ENCODE measurements at regions not wholly inside any gene's neighbourhood (a gene's known extent, or its start where the extent isn't known, plus 50 kb on each side); places are given as distances from the start of the nearest gene placed in this dataset.

DNA sequence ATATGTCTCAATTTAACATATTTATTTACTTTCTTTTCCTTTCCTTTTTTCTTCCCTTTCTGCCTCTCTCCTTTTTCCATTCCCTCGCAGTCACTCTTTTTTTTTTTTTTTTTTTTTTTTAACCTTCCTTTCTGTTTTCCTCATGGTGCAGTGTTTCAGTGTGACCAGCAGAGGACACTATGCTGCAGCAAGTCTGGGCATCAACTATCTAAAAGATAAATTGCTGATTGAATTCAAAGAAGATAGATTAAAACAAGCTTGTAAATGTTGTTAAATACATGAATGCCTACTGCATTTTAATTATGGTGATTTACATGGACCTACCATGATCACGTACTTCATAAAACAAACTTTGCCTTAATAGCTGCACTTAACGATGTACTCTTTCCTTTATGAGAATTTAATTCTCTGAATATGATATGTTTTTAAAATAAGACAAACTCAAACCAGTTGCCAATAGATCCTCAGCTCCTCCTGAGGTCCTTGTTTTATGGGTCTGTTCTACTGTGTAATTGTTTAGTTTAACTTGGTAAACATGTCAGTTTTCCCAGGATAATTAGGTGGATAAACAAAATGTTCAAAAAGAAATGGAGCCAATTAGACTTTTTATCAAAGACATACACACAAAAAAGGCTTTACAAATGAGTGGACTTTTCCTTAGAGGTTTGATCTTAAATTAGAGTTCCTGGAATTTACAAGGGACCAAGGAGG lies 101.0 kb upstream of the AGR3 start:
- Histone ChIP-seq H3K27ac (no peak overlapping the region), H3K27me3 (ENCODE audit: insufficient read depth, low read depth) (no peaks in the 10 kb centered on the region), H2AFZ (ENCODE audit: low read depth) (no peak overlapping the region), H4K20me1 (ENCODE audit: insufficient read depth) (no peaks in the 10 kb centered on the region), H3K4me1 (ENCODE audit: low read depth, poor library complexity, severe bottlenecking) (no peaks in the 10 kb centered on the region), H3K4me2 (no peak overlapping the region), H3K9ac (no peak overlapping the region), H3K79me2 (ENCODE audit: insufficient read depth, low read depth) (no peaks in the 10 kb centered on the region), H3K4me3 (IDR thresholded peaks at IDR 0.05; ENCODE audit: insufficient read depth, low read depth, low read length) (no peak overlapping the region), H3K36me3 (ENCODE audit: insufficient read depth) (no peaks in the 10 kb centered on the region)
- TF ChIP-seq, protein P1, sequence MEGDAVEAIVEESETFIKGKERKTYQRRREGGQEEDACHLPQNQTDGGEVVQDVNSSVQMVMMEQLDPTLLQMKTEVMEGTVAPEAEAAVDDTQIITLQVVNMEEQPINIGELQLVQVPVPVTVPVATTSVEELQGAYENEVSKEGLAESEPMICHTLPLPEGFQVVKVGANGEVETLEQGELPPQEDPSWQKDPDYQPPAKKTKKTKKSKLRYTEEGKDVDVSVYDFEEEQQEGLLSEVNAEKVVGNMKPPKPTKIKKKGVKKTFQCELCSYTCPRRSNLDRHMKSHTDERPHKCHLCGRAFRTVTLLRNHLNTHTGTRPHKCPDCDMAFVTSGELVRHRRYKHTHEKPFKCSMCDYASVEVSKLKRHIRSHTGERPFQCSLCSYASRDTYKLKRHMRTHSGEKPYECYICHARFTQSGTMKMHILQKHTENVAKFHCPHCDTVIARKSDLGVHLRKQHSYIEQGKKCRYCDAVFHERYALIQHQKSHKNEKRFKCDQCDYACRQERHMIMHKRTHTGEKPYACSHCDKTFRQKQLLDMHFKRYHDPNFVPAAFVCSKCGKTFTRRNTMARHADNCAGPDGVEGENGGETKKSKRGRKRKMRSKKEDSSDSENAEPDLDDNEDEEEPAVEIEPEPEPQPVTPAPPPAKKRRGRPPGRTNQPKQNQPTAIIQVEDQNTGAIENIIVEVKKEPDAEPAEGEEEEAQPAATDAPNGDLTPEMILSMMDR (conservative IDR thresholded peaks at IDR 0.05; ENCODE audit: low read depth, low read length), result peak; percentile 97

DNA sequence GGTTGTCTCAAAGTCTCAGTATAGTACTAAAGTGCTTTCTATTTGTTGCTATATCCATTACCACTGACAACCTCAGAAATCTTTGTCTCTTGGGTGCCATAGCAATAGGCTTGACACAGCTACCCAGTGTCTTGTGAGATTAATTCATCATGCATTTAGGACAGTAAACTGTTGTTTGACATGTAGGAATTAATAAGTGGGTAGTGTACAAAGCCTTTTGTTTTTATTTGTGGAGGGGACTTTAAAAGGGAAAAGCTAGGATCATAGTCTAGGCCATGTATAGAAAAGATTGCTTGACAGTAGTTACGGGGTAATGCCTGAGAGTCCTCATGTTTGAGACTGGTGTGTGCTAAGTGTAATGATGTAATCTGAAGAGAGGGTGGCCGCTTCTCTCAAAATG lies 102.6 kb upstream of the AGR3 start:
- H3K9ac ChIP-seq, result no peak overlapping the region
- no peaks in the 10 kb centered on the region for H4K20me1 ChIP-seq (ENCODE audit: insufficient read depth)
- no peak overlapping the region for H2AFZ ChIP-seq (ENCODE audit: low read depth)
- no peaks in the 10 kb centered on the region for H3K4me1 ChIP-seq (ENCODE audit: low read depth, poor library complexity, severe bottlenecking)
- TF ChIP-seq, protein P1 (conservative IDR thresholded peaks at IDR 0.05; ENCODE audit: low read depth, low read length), result no peak
- H3K4me2 ChIP-seq, result no peak overlapping the region
- no peaks in the 10 kb centered on the region for H3K79me2 ChIP-seq (ENCODE audit: insufficient read depth, low read depth)
- no peaks in the 10 kb centered on the region for H3K27me3 ChIP-seq (ENCODE audit: insufficient read depth, low read depth)
- no peaks in the 10 kb centered on the region for H3K36me3 ChIP-seq (ENCODE audit: insufficient read depth)
- no peak overlapping the region for H3K4me3 ChIP-seq (IDR thresholded peaks at IDR 0.05; ENCODE audit: insufficient read depth, low read depth, low read length)
- no peak overlapping the region for H3K27ac ChIP-seq

DNA sequence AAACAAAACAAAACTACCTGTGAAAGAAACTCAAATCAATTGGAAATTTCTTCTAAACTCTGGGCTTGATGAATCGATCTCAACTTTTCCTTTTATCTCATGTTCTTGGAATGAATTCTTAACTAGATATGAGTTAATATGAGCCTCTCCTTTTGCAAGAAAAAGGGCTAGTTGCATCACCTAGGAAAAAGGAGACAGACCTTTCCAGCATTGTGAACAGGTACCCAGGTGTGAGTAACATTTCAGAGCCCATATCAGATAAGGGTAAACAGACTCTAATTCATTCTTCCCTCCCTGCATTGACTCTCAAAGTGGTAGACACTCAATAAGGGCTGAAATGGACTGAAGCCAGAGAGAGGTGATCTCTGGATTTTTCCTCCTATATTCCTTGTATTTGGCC lies 103.8 kb upstream of the AGR3 start:
- Histone ChIP-seq H3K9ac (no peak overlapping the region), H2AFZ (ENCODE audit: low read depth) (no peak overlapping the region), H3K27ac (no peak overlapping the region), H3K4me2 (no peak overlapping the region), H3K79me2 (ENCODE audit: insufficient read depth, low read depth) (no peaks in the 10 kb centered on the region), H3K36me3 (ENCODE audit: insufficient read depth) (no peaks in the 10 kb centered on the region), H3K27me3 (ENCODE audit: insufficient read depth, low read depth) (no peaks in the 10 kb centered on the region), H3K4me1 (ENCODE audit: low read depth, poor library complexity, severe bottlenecking) (no peaks in the 10 kb centered on the region), H4K20me1 (ENCODE audit: insufficient read depth) (no peaks in the 10 kb centered on the region), H3K4me3 (IDR thresholded peaks at IDR 0.05; ENCODE audit: insufficient read depth, low read depth, low read length) (no peak overlapping the region)
- TF ChIP-seq, protein P1 (conservative IDR thresholded peaks at IDR 0.05; ENCODE audit: low read depth, low read length), result no peak

DNA sequence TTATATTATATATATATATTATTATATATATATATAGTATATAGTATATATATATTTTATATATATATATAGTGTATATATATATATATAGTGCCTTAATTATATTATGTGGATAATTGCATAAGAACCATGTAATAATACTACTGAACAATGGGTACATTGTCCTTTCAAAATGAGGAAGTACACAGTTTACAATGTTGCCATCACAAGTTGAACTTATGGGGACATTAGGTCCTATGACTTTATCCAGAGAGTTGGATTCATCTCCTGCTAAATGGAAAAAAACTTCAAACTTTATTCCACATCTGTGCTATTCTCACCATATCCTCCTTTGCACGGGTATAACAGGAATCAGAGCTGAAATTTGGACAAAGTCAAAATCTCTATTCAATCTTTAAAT lies 105.0 kb upstream of the AGR3 start:
- no peak overlapping the region for H2AFZ ChIP-seq (ENCODE audit: low read depth)
- TF ChIP-seq, protein P1 (conservative IDR thresholded peaks at IDR 0.05; ENCODE audit: low read depth, low read length), result no peak
- no peak overlapping the region for H3K27ac ChIP-seq
- H3K4me3 ChIP-seq (IDR thresholded peaks at IDR 0.05; ENCODE audit: insufficient read depth, low read depth, low read length), result no peak overlapping the region
- H3K79me2 ChIP-seq (ENCODE audit: insufficient read depth, low read depth), result no peaks in the 10 kb centered on the region
- no peak overlapping the region for H3K9ac ChIP-seq
- no peaks in the 10 kb centered on the region for H4K20me1 ChIP-seq (ENCODE audit: insufficient read depth)
- H3K36me3 ChIP-seq (ENCODE audit: insufficient read depth), result no peaks in the 10 kb centered on the region
- no peaks in the 10 kb centered on the region for H3K27me3 ChIP-seq (ENCODE audit: insufficient read depth, low read depth)
- no peaks in the 10 kb centered on the region for H3K4me1 ChIP-seq (ENCODE audit: low read depth, poor library complexity, severe bottlenecking)
- no peak overlapping the region for H3K4me2 ChIP-seq
